GM23338 (cell line): ENCODE measurements at regions not wholly inside any gene's neighbourhood (a gene's known extent, or its start where the extent isn't known, plus 50 kb on each side); places are given as distances from the start of the nearest gene placed in this dataset.

Source experiments
- ATAC-seq: fragments of 200-7000 bp; cut with Tn5 transposase; 3 replicates; pipeline ENCODE4 v1.9.1; 2020
- DNase-seq: peaks from one replicate; pipeline ENCODE4 v3.0.0-alpha.2; 2015; ENCODE audit warnings: low spot score
- H2AFZ ChIP-seq: fragments of 200-600 bp; sonication (generic); 2 replicates; pipeline ENCODE4 v1.8.0; 2016; ENCODE audit warnings: antibody characterized with exemption, mild to moderate bottlenecking, moderate library complexity
- H3F3A ChIP-seq: fragments of 200-600 bp; sonication (generic); replicated peaks from 2 replicates; pipeline ENCODE4 v1.8.0; 2017; ENCODE audit warnings: antibody characterized with exemption, mixed run types, low read depth
- H3K27ac ChIP-seq: fragments of 200-600 bp; sonication (generic); 2 replicates; pipeline ENCODE4 v1.6.1; 2016; ENCODE audit warnings: low read depth
- H3K27me3 ChIP-seq: fragments of 200-600 bp; sonication (generic); 2 replicates; pipeline ENCODE4 v1.8.0; 2016; ENCODE audit warnings: mild to moderate bottlenecking, mixed run types, moderate library complexity; ENCODE audit not compliant: insufficient read depth
- H3K36me3 ChIP-seq: fragments of 200-600 bp; sonication (generic); 2 replicates; pipeline ENCODE4 v1.8.0; 2016; ENCODE audit warnings: mild to moderate bottlenecking; ENCODE audit not compliant: insufficient read depth
- H3K4me1 ChIP-seq: fragments of 200-600 bp; sonication (generic); 2 replicates; pipeline ENCODE4 v1.8.0; 2016; ENCODE audit warnings: mild to moderate bottlenecking, moderate library complexity; ENCODE audit not compliant: insufficient read depth
- H3K4me2 ChIP-seq: fragments of 200-600 bp; sonication (generic); 2 replicates; pipeline ENCODE4 v1.7.1; 2017; ENCODE audit warnings: mixed run types
- H3K4me3 ChIP-seq: fragments of 200-600 bp; sonication (generic); 2 replicates; pipeline ENCODE4 v1.6.1; 2016; ENCODE audit warnings: mixed run types
- H3K79me2 ChIP-seq: fragments of 200-600 bp; sonication (generic); replicated peaks from 2 replicates; pipeline ENCODE4 v1.8.0; 2017; ENCODE audit warnings: mild to moderate bottlenecking; ENCODE audit not compliant: insufficient read depth
- H3K9me2 ChIP-seq: fragments of 200-600 bp; sonication (generic); 2 replicates; pipeline ENCODE4 v1.8.0; 2017; ENCODE audit not compliant: insufficient read depth
- H4K20me1 ChIP-seq: fragments of 200-600 bp; sonication (generic); replicated peaks from 2 replicates; pipeline ENCODE4 v1.8.0; 2017; ENCODE audit warnings: mild to moderate bottlenecking; ENCODE audit not compliant: insufficient read depth
- H3K27ac Mint-ChIP-seq: 2 replicates; pipeline ENCODE4 v1.8.0; 2020; ENCODE audit warnings: inconsistent platforms, mild to moderate bottlenecking, moderate library complexity, mixed read lengths
- H3K27me3 Mint-ChIP-seq: 3 replicates; pipeline ENCODE4 v1.8.0; 2022; ENCODE audit warnings: low read depth, mild to moderate bottlenecking, moderate library complexity, mixed read lengths, inconsistent platforms; ENCODE audit not compliant: insufficient read depth, poor library complexity
- H3K36me3 Mint-ChIP-seq: 3 replicates; pipeline ENCODE4 v1.8.0; 2021; ENCODE audit warnings: low read depth, mild to moderate bottlenecking, inconsistent platforms, moderate library complexity, mixed read lengths
- H3K4me1 Mint-ChIP-seq: 3 replicates; pipeline ENCODE4 v1.8.0; 2020; ENCODE audit warnings: mild to moderate bottlenecking, inconsistent platforms, mixed read lengths
- H3K4me3 Mint-ChIP-seq: 3 replicates; pipeline ENCODE4 v1.8.0; 2021; ENCODE audit warnings: moderate library complexity, mild to moderate bottlenecking, inconsistent platforms, mixed read lengths
- H3K9me3 Mint-ChIP-seq: 3 replicates; pipeline ENCODE4 v1.8.0; 2020; ENCODE audit warnings: moderate library complexity, mild to moderate bottlenecking, inconsistent platforms, mixed read lengths
- CREB1 ChIP-seq: fragments of 250-450 bp; sonication (Bioruptor Pico); IDR thresholded peaks from 2 replicates; pipeline ENCODE4 v1.5.0; 2020; ENCODE audit warnings: low read depth, mild to moderate bottlenecking, moderate library complexity
- CTCF ChIP-seq, 2 experiments: fragments of 200-600 bp in 1 of 2; sonication (generic) in 1 of 2; conservative IDR thresholded peaks; 2 replicates each; pipeline versions ENCODE4 v1.5.1 to v1.6.1; 2016 to 2017; ENCODE audit warnings: antibody characterized with exemption in 2 of 2, low read depth in 2 of 2, mild to moderate bottlenecking in 2 of 2, moderate library complexity in 1 of 2
- ETS1 ChIP-seq: IDR thresholded peaks from 2 replicates; pipeline ENCODE4 v1.6.1; 2016; ENCODE audit warnings: antibody characterized with exemption
- JUNB ChIP-seq: IDR thresholded peaks from one replicate; pipeline ENCODE4 v1.6.1; 2016; ENCODE audit warnings: antibody characterized with exemption; ENCODE audit not compliant: unreplicated experiment
- REST ChIP-seq: IDR thresholded peaks from one replicate; pipeline ENCODE4 v1.6.1; 2018; ENCODE audit warnings: antibody characterized with exemption; ENCODE audit not compliant: unreplicated experiment
- STAT1 ChIP-seq: IDR thresholded peaks from one replicate; pipeline ENCODE4 v1.6.1; 2016; ENCODE audit warnings: antibody characterized with exemption; ENCODE audit not compliant: unreplicated experiment
- ZNF331 ChIP-seq: fragments of 250-450 bp; sonication (Bioruptor Pico); IDR thresholded peaks from 2 replicates; pipeline ENCODE4 v1.5.0; 2020; ENCODE audit warnings: low read depth, mild to moderate bottlenecking, moderate library complexity
- ZNF462 ChIP-seq: fragments of 250-450 bp; sonication (Bioruptor Pico); IDR thresholded peaks from 2 replicates; pipeline ENCODE4 v1.5.0; 2020; ENCODE audit warnings: mild to moderate bottlenecking, moderate library complexity

- no peak for TF ChIP-seq CTCF (conservative IDR thresholded peaks at IDR 0.05; ENCODE audit: low read depth in 2 of 2)
- no peak for TF ChIP-seq ETS1
- TF ChIP-seq REST = no peak
- TF ChIP-seq STAT1 = no peak
Observed at GRCh38 chr12:81944886-81945285, 185.7 kb upstream of the PPFIA2 start (continued).

- Mint-ChIP-seq H3K36me3 (no peaks in the 10 kb centered on the region; the same call in 2 of the 3 replicates), H3K4me1 (no peaks in the 10 kb centered on the region), H3K9me3 (no peaks in the 10 kb centered on the region), H3K27ac (no peak overlapping the region), H3K27me3 (peaks cover 5% of the 10 kb centered on the region), H3K4me3 (no peak overlapping the region)
- Histone ChIP-seq H4K20me1 (no peaks in the 10 kb centered on the region), H3K36me3 (no peaks in the 10 kb centered on the region), H3K79me2 (no peaks in the 10 kb centered on the region), H3K4me1 (no peaks in the 10 kb centered on the region), H3K4me3 (no peak overlapping the region), H3K9me2 (peaks cover 7% of the 10 kb centered on the region; the same call in 1 of the 2 replicates), H3K4me2 (no peak overlapping the region), H3K27me3 (no peaks in the 10 kb centered on the region), H3F3A (no peaks in the 10 kb centered on the region), H2AFZ (no peak overlapping the region), H3K27ac (no peak overlapping the region)
- DNase-seq = no peak
- ATAC-seq = no peak
- TF ChIP-seq JUNB (no peak), STAT1 (no peak), ZNF462 (no peak), ZNF331 (CRISPR knock-in tag) (no peak), CREB1 (CRISPR knock-in tag) (no peak), REST (no peak)
Observed at GRCh38 chr12:81942594-81942993, 183.4 kb upstream of the PPFIA2 start.
